ENCODE measurements at regions not wholly inside any gene's neighbourhood (a gene's known extent, or its start where the extent isn't known, plus 50 kb on each side); places are given as distances from the start of the nearest gene placed in this dataset.

- no peak for DNase-seq (ENCODE audit: low read depth in 2 of 2)
- Histone ChIP-seq H3K27me3 (ENCODE audit: control insufficient read depth, insufficient read depth, low read length) (peaks cover 3% of the 10 kb centered on the region), H3K27ac (ENCODE audit: insufficient read depth, low read length) (no peak overlapping the region), H3K9me3 (ENCODE audit: control insufficient read depth, insufficient read depth, low read depth, low read length) (no peaks in the 10 kb centered on the region), H4K20me1 (ENCODE audit: control insufficient read depth, extremely low read depth, insufficient read depth, low read length) (no peaks in the 10 kb centered on the region), H3K36me3 (ENCODE audit: control insufficient read depth, insufficient read depth, low read length) (no peaks in the 10 kb centered on the region), H3K4me1 (ENCODE audit: control insufficient read depth, extremely low read depth, insufficient read depth, low read length) (no peaks in the 10 kb centered on the region), H2AFZ (ENCODE audit: low read length) (no peak overlapping the region), H3K4me2 (ENCODE audit: extremely low read depth, insufficient read depth, low read length) (no peak overlapping the region), H3K4me3 (replicated peaks in 1 of 4; ENCODE audit: control extremely low read depth in 1 of 4, insufficient read depth in 1 of 4, low read depth in 3 of 4, low read length in 4 of 4) (no peak overlapping the region), H3K9ac (ENCODE audit: insufficient read depth, low read length) (no peak overlapping the region), H3K79me2 (ENCODE audit: control insufficient read depth, insufficient read depth, low read length) (no peaks in the 10 kb centered on the region)
- no peak for TF ChIP-seq EZH2 (IDR thresholded peaks at IDR 0.05; ENCODE audit: low read length, missing control alignments)
- TF ChIP-seq, protein P1, sequence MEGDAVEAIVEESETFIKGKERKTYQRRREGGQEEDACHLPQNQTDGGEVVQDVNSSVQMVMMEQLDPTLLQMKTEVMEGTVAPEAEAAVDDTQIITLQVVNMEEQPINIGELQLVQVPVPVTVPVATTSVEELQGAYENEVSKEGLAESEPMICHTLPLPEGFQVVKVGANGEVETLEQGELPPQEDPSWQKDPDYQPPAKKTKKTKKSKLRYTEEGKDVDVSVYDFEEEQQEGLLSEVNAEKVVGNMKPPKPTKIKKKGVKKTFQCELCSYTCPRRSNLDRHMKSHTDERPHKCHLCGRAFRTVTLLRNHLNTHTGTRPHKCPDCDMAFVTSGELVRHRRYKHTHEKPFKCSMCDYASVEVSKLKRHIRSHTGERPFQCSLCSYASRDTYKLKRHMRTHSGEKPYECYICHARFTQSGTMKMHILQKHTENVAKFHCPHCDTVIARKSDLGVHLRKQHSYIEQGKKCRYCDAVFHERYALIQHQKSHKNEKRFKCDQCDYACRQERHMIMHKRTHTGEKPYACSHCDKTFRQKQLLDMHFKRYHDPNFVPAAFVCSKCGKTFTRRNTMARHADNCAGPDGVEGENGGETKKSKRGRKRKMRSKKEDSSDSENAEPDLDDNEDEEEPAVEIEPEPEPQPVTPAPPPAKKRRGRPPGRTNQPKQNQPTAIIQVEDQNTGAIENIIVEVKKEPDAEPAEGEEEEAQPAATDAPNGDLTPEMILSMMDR (conservative IDR thresholded peaks at IDR 0.05 in 1 of 2, IDR thresholded peaks at IDR 0.05 in 1 of 2; ENCODE audit: low read depth in 1 of 2, low read length in 2 of 2), result no peak
These were observed 79.2 kb downstream of the EDN1 start for GRCh38 chr6:12369355-12369754.

- H2AFZ ChIP-seq (ENCODE audit: low read length), result no peak overlapping the region
- H3K4me1 ChIP-seq (ENCODE audit: control insufficient read depth, extremely low read depth, insufficient read depth, low read length), result no peaks in the 10 kb centered on the region
- H4K20me1 ChIP-seq (ENCODE audit: control insufficient read depth, extremely low read depth, insufficient read depth, low read length), result no peaks in the 10 kb centered on the region
- DNase-seq (ENCODE audit: low read depth in 2 of 2), result no peak
- TF ChIP-seq, protein P1 (conservative IDR thresholded peaks at IDR 0.05 in 1 of 2, IDR thresholded peaks at IDR 0.05 in 1 of 2; ENCODE audit: low read depth in 1 of 2, low read length in 2 of 2), result no peak
- no peak for TF ChIP-seq EZH2 (IDR thresholded peaks at IDR 0.05; ENCODE audit: low read length, missing control alignments)
- no peak overlapping the region for H3K4me3 ChIP-seq (replicated peaks in 1 of 4; ENCODE audit: control extremely low read depth in 1 of 4, insufficient read depth in 1 of 4, low read depth in 3 of 4, low read length in 4 of 4)
- H3K79me2 ChIP-seq (ENCODE audit: control insufficient read depth, insufficient read depth, low read length), result no peaks in the 10 kb centered on the region
- no peak overlapping the region for H3K27ac ChIP-seq (ENCODE audit: insufficient read depth, low read length)
- peaks cover 3% of the 10 kb centered on the region for H3K27me3 ChIP-seq (ENCODE audit: control insufficient read depth, insufficient read depth, low read length)
- no peak overlapping the region for H3K9ac ChIP-seq (ENCODE audit: insufficient read depth, low read length)
- H3K36me3 ChIP-seq (ENCODE audit: control insufficient read depth, insufficient read depth, low read length), result no peaks in the 10 kb centered on the region
- no peaks in the 10 kb centered on the region for H3K9me3 ChIP-seq (ENCODE audit: control insufficient read depth, insufficient read depth, low read depth, low read length)
- no peak overlapping the region for H3K4me2 ChIP-seq (ENCODE audit: extremely low read depth, insufficient read depth, low read length)
These were observed 79.7 kb downstream of the EDN1 start for GRCh38 chr6:12369781-12370262.

GRCh38 chr6:12371151-12371550, 81.0 kb downstream of the EDN1 start:
- no peak overlapping the region for H3K9ac ChIP-seq (ENCODE audit: insufficient read depth, low read length)
- TF ChIP-seq EZH2 (IDR thresholded peaks at IDR 0.05; ENCODE audit: low read length, missing control alignments), result no peak
- TF ChIP-seq, protein P1 (conservative IDR thresholded peaks at IDR 0.05 in 1 of 2, IDR thresholded peaks at IDR 0.05 in 1 of 2; ENCODE audit: low read depth in 1 of 2, low read length in 2 of 2), result no peak
- H3K4me3 ChIP-seq (replicated peaks in 1 of 4; ENCODE audit: control extremely low read depth in 1 of 4, insufficient read depth in 1 of 4, low read depth in 3 of 4, low read length in 4 of 4), result no peak overlapping the region

More at GRCh38 chr6:12371151-12371550, 81.0 kb downstream of the EDN1 start:
- no peaks in the 10 kb centered on the region for H4K20me1 ChIP-seq (ENCODE audit: control insufficient read depth, extremely low read depth, insufficient read depth, low read length)
- H3K79me2 ChIP-seq (ENCODE audit: control insufficient read depth, insufficient read depth, low read length), result no peaks in the 10 kb centered on the region
- H3K9me3 ChIP-seq (ENCODE audit: control insufficient read depth, insufficient read depth, low read depth, low read length), result no peaks in the 10 kb centered on the region
- H2AFZ ChIP-seq (ENCODE audit: low read length), result no peak overlapping the region
- H3K4me2 ChIP-seq (ENCODE audit: extremely low read depth, insufficient read depth, low read length), result no peak overlapping the region
- H3K27ac ChIP-seq (ENCODE audit: insufficient read depth, low read length), result no peak overlapping the region
- H3K4me1 ChIP-seq (ENCODE audit: control insufficient read depth, extremely low read depth, insufficient read depth, low read length), result no peaks in the 10 kb centered on the region
- no peak for DNase-seq (ENCODE audit: low read depth in 2 of 2)
- H3K36me3 ChIP-seq (ENCODE audit: control insufficient read depth, insufficient read depth, low read length), result no peaks in the 10 kb centered on the region
- peaks cover 3% of the 10 kb centered on the region for H3K27me3 ChIP-seq (ENCODE audit: control insufficient read depth, insufficient read depth, low read length)

All from fibroblast of lung (primary cell).